Neural progenitor cell (in vitro differentiated cells): ENCODE measurements at regions not wholly inside any gene's neighbourhood (a gene's known extent, or its start where the extent isn't known, plus 50 kb on each side); places are given as distances from the start of the nearest gene placed in this dataset.

Experiments used
- EZH2phosphoT487 ChIP-seq: fragments of 200-600 bp; sonication (generic); IDR thresholded peaks from 2 replicates; pipeline ENCODE4 v1.6.1; 2017; ENCODE audit warnings: antibody characterized with exemption
- TF ChIP-seq, protein P1 (sequence below): fragments of 200-600 bp; sonication (generic); IDR thresholded peaks from 2 replicates; pipeline ENCODE4 v1.5.1; 2017; ENCODE audit warnings: antibody characterized with exemption, mild to moderate bottlenecking

DNA sequence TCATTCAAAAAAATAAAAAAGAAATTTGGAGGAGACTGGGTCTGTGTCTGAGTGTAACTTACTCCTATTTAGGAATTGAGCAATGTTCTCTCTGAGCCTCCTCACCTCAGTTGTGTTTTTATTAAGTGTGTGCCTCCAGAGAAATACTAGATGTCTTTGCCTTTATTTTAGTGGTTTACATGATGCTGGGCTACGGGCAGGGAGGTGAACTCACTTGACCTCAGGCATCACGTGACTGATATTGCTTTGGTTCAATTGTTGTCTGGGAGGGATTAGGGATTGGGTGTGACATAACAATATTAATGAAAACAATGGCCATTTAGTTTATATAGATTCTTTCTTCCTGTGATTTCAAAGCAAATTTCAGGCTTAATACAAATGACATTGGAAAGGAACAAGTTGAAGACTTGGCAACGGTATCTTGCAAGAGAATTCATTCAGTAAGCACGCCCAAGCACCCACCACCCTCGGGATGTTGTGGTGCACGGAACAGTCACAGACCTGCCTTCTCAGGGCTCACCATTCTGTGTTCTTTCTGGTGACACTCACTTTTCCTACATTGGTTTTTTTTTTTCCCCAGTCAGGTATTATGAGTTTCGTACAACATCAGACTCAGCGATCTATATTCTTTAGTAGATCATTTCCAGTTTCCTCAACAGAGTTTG is 77.5 kb downstream of the BMP4 start:
- TF ChIP-seq, protein P1, sequence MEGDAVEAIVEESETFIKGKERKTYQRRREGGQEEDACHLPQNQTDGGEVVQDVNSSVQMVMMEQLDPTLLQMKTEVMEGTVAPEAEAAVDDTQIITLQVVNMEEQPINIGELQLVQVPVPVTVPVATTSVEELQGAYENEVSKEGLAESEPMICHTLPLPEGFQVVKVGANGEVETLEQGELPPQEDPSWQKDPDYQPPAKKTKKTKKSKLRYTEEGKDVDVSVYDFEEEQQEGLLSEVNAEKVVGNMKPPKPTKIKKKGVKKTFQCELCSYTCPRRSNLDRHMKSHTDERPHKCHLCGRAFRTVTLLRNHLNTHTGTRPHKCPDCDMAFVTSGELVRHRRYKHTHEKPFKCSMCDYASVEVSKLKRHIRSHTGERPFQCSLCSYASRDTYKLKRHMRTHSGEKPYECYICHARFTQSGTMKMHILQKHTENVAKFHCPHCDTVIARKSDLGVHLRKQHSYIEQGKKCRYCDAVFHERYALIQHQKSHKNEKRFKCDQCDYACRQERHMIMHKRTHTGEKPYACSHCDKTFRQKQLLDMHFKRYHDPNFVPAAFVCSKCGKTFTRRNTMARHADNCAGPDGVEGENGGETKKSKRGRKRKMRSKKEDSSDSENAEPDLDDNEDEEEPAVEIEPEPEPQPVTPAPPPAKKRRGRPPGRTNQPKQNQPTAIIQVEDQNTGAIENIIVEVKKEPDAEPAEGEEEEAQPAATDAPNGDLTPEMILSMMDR = no peak
- no peak for TF ChIP-seq EZH2phosphoT487
